GM18870 (cell line): ENCODE measurements at regions not wholly inside any gene's neighbourhood (a gene's known extent, or its start where the extent isn't known, plus 50 kb on each side); places are given as distances from the start of the nearest gene placed in this dataset.

ENCODE experiments used
- ATAC-seq: cut with Tn5 transposase; IDR thresholded peaks from one replicate; pipeline ENCODE4 v1.9.1; 2021; ENCODE audit warnings: moderate library complexity; ENCODE audit not compliant: unreplicated experiment

DNA sequence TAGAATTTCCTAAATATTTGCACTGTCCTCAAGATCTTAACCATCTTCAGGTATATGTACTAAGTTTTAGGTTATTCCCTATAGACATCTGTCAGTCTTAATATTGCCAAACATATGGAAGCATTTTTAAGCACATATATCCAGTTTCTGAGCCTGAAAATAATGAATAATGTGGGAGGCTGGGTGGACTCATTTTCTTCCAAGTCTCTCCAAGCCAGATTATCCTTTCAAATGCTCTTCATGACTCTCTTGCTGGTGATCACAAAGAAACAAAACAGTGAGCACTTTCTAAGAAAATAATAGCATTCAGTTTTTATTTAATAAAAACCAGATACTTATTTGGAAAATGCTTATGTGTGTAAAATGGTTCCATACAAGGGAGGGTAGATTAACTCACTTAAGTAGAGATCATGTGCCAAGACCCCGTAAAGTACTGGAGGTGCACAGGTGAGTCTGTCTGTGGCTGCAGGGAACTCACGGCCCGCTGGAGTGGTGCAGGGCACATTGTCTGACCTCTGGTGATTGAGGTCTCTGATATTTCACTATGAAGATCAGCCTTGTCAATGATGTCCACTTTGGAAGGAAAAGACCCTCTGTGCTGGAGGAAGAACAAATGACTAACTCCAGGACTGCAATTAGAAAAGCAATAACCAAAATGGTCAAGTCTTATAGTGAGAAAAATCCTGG, 161.6 kb downstream of the TMEM18 start:
- no peak for ATAC-seq

DNA sequence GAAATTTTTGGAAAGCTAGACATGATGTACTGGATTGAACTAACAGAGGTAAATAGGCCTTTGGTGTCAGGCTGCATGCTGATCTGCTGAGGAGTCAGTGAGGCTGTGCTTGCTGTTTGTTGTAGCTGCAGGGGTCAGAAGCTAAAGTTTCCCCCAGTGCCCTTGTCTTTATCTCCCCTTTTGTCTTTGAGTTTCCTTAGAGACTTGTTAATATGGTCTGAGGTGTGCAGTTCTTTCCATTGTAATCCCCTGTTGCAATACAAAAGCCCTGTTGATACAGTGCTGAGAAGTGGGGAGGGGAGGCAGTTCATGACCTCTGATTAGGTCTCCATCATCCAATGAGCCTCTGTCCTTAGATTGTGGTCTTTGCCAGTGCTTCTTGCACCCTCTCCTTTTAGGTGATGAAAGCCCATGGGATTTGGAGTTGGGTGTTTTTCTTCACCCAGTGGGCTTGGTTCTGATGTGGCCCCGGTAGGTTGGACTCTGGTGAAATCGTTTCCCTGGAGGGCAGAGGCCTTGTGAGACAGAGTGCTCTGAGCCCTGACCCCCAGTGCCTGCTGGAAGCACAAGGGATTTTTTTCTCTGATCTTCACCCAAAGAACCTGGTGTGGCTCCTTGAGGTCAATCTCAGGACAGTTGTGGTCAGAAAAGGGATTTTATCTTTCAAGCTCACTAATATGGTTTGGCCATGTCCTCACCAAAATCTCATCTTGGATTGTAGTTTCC, 163.1 kb downstream of the TMEM18 start:
- no peak for ATAC-seq

DNA sequence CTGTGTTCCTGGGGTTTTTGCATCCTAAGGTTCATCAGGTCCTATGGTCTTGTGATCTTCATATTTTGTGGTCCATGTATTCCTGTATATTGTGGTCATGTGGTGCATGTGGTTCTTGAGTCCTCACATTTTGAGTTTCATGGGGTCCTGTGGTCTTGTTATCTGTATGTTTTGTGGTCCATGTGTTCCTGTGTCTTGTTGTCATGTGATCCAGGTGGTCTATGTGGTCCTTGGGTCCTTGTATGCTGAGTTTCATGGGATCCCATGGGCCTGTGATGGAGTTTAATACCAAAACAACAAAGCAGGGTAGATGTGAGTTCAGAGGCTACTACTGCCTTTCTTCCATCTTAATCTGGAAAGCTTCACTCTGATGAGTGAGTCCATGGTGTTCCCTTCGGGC, 166.4 kb downstream of the TMEM18 start:
- no peak for ATAC-seq

DNA sequence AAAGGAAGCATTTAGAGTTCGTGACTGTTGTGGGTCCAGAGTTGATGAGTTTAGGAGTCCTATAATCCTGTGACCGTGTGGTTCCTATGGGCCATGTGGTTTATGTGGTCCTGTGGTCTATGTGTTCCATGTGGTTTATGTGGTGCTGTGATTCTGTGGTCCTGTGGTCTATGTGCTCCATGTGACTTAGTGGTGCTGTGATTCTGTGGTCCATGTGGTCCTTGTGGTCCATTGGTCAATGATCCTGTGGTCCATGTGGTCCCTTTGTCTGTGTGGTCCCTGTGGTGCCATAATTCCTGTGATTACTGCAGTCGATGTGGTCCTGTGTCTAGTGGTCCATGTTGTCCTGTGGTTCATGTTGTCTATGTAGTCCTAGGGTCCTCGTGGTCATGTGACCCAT, 167.3 kb downstream of the TMEM18 start:
- no peak for ATAC-seq

DNA sequence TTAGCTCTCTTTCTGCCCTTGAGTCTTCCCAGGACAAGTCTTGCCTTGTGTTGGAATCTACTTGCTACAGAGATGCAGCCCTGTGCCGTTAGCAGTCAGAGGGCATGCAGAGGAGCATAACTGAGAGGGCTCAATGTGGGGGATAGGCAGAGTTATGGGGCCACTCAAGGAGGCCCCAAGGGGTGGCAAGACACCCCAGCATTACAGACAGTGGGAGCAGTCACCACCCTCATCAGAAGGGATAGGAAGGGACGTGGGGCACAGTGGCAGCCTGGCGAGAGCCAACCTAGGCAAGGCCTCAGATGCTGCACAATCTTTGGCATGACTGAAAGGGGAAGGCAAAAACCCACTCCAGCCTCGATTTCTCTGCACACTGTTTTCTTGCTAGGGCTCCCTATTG, 169.1 kb downstream of the TMEM18 start:
- ATAC-seq, result no peak

DNA sequence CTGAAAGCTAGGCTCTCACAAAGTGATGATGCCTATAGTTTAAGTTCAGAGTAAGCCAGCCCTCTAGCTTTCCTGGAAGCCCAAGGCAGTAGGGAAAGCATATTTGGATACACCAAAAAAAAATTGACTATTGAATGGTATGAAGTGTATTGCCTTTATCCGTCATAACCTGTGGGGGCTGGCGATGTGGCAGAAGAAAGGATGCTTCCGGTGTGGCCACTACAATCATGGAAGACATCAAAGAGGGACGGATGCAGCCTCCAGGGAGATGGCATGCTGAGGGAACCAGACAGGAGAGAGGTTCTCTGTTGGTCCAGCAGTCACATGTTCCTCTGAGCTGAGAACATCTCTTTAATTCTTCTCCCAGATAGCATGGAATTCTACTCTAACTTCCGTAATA, 170.3 kb downstream of the TMEM18 start:
- no peak for ATAC-seq

DNA sequence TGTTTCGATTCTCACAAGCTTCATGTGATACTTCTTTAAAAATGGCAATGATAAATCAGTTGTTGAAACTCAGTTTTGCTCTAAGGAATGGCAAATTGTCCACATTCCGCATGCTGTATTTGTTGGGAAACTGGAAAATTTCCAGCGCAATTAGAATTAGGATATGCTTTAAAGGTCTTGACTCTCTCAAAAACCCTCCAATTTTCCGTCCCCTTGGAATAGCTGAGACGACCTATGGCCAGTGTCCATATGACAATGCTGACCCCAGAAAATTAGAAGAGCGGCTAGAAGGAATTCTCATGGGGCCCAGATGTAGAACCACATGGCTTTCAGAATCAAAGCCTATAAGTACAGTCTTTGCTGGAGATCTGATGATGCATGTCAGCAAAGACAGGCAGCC, 170.8 kb downstream of the TMEM18 start:
- ATAC-seq, result no peak

DNA sequence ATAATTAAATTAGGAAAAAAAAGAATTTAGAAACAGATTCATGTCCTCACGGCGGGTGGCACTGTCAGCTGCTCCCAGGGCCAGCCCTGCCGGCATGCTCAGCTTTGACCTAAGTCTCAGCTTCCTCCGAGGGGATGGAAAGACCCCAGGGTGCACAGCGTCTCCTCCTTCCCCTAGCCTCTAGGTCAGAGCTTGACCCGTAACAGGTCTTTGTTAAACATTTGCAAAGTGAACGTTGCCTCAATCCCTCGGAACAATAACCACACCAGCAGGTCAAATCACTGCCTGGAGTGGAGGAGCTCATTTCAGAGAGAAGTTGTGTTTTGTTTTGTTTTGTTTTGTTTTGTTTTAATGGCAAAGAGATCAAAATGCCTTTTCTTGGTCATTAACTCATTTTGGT, 171.3 kb downstream of the TMEM18 start:
- ATAC-seq, result no peak

DNA sequence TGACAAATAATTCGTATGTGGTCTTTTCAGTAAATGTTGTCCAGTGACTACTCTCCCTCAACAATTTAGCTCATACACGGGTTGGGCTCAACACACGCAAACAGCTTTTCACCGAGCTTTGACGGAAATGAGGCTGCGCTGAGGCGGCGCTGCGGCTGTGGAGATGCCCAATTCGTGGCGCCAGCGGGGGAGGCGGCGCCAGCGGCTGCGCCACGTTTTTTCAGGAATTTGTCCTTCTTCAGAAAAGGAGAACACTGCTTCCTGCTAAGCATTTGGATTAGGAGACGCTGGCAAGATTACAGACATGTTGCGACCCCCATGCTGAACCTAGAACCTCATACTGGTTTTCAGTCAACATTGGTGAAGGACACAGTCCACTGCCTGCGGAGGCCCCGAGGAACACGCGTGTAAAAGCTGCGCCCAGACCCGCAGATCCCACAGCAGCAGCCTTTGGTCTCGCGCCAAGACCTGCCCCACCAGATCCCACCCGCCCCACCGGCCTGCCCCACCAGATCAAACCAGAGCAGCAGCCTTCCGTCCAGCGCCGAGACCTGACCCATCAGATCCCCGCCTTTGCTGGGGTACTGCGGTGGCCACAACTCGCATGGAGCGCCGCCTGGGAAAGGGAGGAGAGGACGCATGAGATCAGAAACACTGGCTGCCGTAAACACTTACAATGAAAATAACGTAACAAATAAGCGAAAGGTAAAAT, 173.8 kb downstream of the TMEM18 start:
- no peak for ATAC-seq

DNA sequence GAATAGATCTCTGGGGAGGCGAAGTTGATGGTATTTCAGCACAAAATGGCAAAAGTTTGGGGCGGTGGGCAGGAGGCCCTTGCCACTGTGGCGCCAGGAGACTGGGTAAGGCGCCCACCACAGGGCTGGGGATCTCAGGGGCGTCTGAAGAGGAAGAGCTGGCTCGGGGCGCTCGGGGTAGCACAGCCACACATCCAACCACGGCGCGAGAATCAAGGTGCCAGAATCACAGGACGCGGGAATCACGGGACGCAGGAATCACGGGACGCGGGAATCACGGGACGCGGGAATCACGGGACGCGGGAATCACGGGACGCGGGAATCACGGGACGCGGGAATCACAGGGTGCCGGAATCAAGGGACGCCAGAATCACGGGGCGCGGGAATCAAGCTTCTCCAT, 174.4 kb downstream of the TMEM18 start:
- no peak for ATAC-seq

DNA sequence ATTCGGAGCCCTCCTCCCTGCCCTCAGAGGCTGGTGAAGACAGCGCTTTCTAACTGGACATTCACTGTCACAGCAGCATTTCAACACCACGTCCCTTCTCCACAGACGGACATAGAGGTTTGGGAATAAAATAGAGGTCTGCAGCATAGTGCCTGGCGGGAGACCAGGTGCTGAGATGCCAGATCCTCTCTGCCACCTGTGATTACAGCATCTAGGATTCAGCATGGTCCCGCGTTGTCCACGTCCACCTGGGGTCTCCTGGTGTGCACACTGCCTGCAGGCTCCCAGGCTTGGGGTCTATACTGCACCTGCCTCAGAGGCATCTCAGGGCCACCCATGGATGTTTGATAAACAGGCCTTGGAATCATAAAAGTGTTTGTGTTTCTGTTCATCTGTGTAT, 175.5 kb downstream of the TMEM18 start:
- ATAC-seq, result no peak

DNA sequence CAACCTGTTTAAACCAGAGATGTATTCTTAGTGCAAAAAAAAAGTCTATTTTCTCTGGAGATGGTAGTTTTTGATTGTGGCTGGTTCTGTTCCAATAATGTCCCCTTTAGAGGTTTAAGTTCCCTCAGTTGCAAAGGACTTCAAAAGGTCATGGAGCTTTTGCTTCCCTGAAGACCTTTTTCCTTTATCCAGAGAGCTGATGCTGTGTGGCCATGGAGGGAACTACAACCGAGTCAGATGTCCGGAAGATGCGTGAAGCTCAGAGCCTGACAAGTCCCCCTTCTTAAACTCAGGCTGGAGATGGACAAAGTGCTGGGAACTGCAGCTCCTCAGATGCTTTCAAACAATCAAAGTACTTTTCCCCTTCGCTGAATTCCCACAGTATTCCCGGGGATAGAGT, 176.1 kb downstream of the TMEM18 start:
- no peak for ATAC-seq

DNA sequence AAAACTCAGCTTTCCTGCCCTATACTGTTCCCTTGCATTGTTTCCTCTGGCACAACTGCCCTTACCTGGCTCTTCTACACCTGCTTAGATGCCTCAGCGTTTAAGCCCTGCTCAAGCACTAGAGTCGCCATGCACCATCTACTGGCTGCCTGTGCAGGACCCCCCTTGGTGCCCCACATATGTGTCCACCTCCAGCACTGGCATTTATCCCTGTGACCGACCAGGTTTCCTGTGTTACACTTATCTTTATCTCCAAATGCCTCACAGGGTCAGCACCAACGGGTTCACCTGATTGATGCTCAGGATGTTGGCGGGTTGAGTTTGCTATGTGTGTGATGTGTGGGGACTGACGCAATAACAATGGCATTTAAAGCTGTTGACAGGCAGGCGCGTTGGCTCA, 177.5 kb downstream of the TMEM18 start:
- no peak for ATAC-seq

DNA sequence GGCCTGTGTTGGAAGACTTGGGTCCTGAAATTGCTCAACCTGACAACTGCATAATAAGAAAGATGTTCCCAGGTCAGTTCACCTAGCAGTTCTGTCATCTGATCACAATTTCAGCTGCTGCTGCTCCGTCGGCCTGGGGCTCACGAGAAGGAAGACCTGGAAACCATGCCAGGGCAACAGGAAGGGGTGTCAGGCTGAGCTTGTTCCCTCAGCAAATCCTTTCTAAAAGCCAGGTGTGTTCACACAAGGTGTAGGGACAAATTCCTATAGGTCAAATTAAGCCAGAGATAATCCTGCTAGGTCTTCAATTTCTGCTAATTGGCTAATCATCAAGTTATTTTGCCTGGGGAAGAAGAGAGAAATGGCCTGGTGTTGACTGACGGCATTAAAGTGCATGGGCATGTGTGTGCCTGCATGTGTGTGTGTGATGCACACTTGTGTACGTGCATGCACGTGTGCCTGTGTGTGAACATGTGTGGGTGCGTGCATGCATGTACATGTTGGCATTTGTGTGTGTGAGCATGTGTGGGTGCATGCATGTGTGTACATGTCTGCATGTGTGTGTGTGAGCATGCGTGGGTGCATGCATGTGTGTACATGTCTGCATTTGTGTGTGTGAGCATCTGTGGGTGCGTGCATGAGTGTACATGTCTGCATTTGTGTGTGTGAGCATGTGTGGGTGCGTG, 178.6 kb downstream of the TMEM18 start:
- ATAC-seq, result no peak

DNA sequence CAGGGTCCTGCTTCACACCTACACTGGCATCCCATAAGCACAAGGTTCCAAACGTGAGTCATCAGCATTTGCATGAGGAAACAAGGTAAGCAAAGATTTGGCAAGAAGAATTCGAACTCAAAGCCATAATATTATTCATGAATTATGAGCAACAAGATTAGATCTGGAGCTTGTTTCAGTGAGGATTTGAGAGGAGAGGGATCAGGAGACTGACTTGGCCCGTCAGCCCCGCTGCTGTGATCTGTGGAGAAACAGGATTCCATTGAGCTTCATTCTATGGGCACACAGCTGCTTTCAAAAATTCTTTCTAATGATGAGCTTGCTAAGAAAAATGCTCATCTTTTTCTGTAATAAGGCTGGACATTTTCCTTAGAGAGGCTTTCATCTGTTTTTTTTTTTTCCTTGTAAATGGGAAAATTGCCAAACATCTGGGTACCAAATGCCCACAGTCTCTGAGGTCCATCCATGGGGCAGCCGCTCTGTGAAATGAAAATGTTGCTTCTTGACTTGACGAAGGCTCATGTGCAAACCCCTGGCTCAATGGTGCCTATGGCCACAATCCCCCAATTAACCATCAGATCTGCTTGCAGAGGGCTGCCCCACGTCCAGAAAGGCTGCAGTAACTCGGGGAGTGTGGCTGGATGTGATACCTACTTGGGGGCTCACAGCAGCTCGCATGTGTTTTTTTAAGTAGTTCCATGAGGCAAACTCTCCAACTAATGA, 179.3 kb downstream of the TMEM18 start:
- ATAC-seq, result no peak

DNA sequence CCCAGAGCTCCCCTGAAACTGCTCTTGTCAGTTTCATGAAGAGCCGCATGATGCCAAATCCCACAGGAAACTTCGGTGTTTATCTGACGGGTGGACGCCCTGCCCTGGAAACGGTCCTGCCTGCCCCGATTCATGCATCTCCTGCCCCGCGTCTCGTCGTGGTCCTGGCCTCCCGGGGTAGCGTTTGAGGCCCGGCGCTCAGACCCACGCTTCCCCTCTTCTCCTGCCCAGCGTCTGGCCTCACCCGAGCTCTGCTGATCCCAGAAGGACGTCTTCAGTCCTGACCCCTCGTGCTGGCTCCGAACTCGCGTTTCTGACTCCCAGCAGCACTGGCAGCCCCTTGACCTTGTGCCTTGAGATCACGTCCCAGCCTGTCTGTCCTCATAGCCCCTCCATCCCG, 180.5 kb downstream of the TMEM18 start:
- ATAC-seq, result no peak

DNA sequence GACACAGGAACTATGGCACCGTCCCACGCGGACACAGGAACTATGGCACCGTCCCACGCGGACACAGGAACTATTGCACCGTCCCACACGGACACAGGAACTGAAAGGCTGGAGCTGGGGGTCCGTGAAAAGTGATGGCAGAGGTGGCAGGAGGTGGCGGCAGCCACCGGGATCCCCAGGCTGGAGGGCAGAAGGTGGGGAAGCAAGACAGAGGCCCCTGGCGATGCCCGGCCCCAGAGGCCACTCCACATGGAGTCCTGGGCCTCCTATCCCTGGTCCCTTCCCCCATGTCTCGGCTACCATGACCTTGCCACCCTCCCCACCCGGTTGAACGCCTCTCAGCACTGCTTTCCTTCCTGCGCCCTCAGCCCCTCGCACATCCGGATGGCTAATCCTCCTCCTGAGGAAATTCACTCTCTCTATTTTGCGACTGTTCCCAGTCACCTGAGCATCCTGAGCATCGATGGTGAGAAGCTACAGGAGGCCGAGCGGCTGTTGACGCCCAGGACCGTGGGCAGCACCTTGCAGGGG, 181.4 kb downstream of the TMEM18 start:
- no peak for ATAC-seq

DNA sequence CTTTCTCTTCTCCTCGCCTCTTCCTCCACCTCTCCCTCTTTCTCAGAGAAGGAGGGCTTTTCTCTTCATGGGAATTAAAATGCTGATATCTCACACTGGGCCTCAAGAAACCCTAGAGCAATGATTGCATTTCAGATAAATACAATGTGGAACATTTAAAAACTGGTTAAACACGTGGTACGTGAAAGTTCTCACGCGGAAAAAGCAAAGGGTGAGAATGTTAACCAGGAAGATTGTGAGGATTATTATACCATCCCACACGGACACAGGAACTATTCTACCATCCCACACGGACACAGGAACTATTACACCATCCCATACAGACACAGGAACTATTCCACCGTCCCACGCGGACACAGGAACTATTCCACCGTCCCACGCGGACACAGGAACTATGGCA, 182.4 kb downstream of the TMEM18 start:
- no peak for ATAC-seq

DNA sequence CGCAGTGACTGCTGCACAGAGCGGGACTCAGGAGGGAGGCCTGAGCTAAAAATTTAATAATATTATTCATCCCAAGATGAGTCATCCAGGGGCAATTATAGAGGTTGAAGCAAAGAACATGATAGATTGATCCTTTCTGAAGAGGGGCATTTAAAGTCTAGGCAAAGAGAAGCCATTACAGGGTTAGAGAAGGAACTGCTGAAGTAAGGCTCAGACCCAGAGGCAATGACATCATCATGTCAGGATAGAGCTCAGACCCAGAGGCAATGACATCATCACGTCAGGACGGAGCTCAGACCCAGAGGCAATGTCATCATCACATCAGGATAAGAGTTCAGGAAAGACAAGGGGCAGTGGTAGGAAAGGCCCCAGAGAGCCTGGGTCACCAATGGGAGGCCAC, 184.0 kb downstream of the TMEM18 start:
- no peak for ATAC-seq

DNA sequence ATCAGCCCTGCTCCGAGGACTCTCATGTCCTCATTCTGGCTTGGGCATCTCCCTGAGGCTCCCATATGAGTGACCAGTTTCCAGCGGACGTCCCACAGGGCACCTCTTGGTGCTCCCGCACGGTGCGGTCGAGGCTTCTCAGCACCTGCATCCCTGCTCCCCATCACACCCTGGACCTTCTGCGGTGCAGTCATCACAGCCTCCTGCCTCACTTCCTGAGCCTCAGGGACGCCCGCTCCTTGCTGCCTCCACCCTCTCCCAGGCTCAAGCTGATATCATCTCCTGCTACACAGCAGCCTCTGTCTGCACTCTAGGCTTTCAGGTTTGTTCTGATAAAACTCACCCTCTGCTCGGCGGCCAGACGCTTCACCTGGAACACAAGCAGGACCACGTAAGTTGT, 185.0 kb downstream of the TMEM18 start:
- no peak for ATAC-seq

DNA sequence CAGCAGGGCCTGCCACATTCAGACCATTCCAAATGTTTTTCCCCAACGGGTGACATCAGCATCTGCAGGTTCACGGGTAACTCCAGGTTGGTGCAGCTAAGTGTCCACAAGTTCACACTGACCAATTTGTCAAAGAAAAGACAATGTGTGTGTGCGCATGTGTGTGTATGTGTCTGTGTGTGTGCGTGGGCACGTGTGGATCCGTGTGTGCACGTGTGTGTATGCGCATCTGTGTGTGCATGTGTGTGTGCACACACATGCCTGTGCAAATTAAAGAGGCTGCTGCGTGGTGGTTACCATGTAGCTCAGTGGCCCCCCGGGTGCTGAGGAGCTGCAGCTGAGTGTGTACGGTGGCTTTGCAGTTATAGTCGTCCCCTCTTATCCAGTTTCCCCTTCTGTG, 187.4 kb downstream of the TMEM18 start:
- ATAC-seq, result no peak
